Endothelial cell (in vitro differentiated cells): ENCODE measurements at regions not wholly inside any gene's neighbourhood (a gene's known extent, or its start where the extent isn't known, plus 50 kb on each side); places are given as distances from the start of the nearest gene placed in this dataset.
A peak's percentile ranks its signal among the peaks of the same experiment; 100 is the strongest.

Source experiments
- DNase-seq: peaks from one replicate; pipeline ENCODE4 v3.0.0; 2021; ENCODE audit warnings: low spot score
- H3K27ac Mint-ChIP-seq: one replicate; pipeline ENCODE4 v1.8.0; 2021; ENCODE audit warnings: mixed read lengths, inconsistent platforms; ENCODE audit not compliant: unreplicated experiment
- H3K27me3 Mint-ChIP-seq: one replicate; pipeline ENCODE4 v1.8.0; 2021; ENCODE audit warnings: mild to moderate bottlenecking, moderate library complexity, mixed read lengths, inconsistent platforms; ENCODE audit not compliant: unreplicated experiment
- H3K36me3 Mint-ChIP-seq: one replicate; pipeline ENCODE4 v1.8.0; 2021; ENCODE audit warnings: mild to moderate bottlenecking, low read depth, mixed read lengths, inconsistent platforms; ENCODE audit not compliant: unreplicated experiment
- H3K4me1 Mint-ChIP-seq: one replicate; pipeline ENCODE4 v1.8.0; 2021; ENCODE audit warnings: mild to moderate bottlenecking, mixed read lengths, inconsistent platforms; ENCODE audit not compliant: unreplicated experiment
- H3K4me3 Mint-ChIP-seq: one replicate; pipeline ENCODE4 v1.8.0; 2021; ENCODE audit warnings: mild to moderate bottlenecking, mixed read lengths, inconsistent platforms; ENCODE audit not compliant: unreplicated experiment
- H3K9me3 Mint-ChIP-seq: one replicate; pipeline ENCODE4 v1.8.0; 2021; ENCODE audit warnings: mixed read lengths, inconsistent platforms; ENCODE audit not compliant: unreplicated experiment
- TF ChIP-seq, protein P1 (sequence below): fragments of 200-600 bp; sonication (generic); IDR thresholded peaks from one replicate; pipeline ENCODE4 v1.5.0; 2021; ENCODE audit warnings: antibody characterized with exemption; ENCODE audit not compliant: unreplicated experiment

DNA sequence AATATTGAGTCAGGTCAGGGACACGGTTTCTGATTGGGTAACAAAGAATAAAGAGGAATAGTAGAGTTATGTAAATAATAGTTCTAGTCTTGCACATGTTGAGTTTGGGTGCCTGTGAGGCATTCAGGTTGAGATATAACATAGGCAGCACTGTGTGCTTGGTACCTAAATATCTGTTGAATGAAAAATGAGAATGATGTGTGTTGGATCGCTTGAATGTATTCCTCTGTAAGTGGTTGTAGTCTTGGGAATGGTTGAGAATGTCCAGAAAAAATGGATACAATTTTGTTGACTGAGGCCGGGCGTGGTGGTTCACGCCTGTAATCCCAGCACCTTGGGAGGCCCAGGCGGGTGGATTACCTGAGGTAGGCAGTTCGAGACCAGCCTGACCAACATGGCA, 116.3 kb upstream of the HNRNPU start:
- peaks cover 5% of the 10 kb centered on the region for H3K27me3 Mint-ChIP-seq
- H3K4me1 Mint-ChIP-seq = no peaks in the 10 kb centered on the region
- H3K9me3 Mint-ChIP-seq = no peaks in the 10 kb centered on the region
- H3K36me3 Mint-ChIP-seq = no peaks in the 10 kb centered on the region
- DNase-seq = no peak
- no peak overlapping the region for H3K27ac Mint-ChIP-seq
- TF ChIP-seq, protein P1, sequence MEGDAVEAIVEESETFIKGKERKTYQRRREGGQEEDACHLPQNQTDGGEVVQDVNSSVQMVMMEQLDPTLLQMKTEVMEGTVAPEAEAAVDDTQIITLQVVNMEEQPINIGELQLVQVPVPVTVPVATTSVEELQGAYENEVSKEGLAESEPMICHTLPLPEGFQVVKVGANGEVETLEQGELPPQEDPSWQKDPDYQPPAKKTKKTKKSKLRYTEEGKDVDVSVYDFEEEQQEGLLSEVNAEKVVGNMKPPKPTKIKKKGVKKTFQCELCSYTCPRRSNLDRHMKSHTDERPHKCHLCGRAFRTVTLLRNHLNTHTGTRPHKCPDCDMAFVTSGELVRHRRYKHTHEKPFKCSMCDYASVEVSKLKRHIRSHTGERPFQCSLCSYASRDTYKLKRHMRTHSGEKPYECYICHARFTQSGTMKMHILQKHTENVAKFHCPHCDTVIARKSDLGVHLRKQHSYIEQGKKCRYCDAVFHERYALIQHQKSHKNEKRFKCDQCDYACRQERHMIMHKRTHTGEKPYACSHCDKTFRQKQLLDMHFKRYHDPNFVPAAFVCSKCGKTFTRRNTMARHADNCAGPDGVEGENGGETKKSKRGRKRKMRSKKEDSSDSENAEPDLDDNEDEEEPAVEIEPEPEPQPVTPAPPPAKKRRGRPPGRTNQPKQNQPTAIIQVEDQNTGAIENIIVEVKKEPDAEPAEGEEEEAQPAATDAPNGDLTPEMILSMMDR = no peak
- no peak overlapping the region for H3K4me3 Mint-ChIP-seq

GRCh38 chr1:244974550-244974949, 110.2 kb upstream of the HNRNPU start:
- no peak overlapping the region for H3K27ac Mint-ChIP-seq
- H3K9me3 Mint-ChIP-seq = no peaks in the 10 kb centered on the region
- peaks cover 6% of the 10 kb centered on the region for H3K36me3 Mint-ChIP-seq
- peaks cover 9% of the 10 kb centered on the region for H3K4me1 Mint-ChIP-seq
- H3K27me3 Mint-ChIP-seq = peaks cover 14% of the 10 kb centered on the region
- TF ChIP-seq, protein P1 = no peak
- no peak for DNase-seq
- H3K4me3 Mint-ChIP-seq = no peak overlapping the region

DNA sequence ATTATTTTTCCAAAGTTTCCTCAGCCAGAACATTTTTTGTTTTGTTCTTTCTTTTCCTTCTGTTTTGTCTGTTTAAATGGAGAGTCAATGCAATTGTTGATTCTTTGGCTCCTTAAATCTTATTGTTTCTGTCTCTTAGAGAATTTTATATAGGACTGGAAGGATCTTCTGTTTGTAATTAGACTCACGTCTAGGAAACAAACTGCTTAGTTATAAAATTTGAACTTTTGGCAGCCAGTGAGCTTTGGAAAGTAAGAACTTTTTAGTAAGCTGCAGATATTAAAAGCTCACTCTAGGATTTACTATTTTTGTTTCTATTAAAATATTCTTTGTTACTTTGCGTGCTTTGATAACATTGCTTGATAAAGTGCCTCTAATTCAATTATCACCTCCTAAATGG, 109.8 kb upstream of the HNRNPU start:
- Mint-ChIP-seq H3K4me1 (peaks cover 14% of the 10 kb centered on the region), H3K36me3 (peaks cover 9% of the 10 kb centered on the region), H3K27me3 (peaks cover 18% of the 10 kb centered on the region), H3K27ac (no peak overlapping the region), H3K4me3 (no peak overlapping the region), H3K9me3 (no peaks in the 10 kb centered on the region)
- TF ChIP-seq, protein P1 = no peak
- DNase-seq = no peak

DNA sequence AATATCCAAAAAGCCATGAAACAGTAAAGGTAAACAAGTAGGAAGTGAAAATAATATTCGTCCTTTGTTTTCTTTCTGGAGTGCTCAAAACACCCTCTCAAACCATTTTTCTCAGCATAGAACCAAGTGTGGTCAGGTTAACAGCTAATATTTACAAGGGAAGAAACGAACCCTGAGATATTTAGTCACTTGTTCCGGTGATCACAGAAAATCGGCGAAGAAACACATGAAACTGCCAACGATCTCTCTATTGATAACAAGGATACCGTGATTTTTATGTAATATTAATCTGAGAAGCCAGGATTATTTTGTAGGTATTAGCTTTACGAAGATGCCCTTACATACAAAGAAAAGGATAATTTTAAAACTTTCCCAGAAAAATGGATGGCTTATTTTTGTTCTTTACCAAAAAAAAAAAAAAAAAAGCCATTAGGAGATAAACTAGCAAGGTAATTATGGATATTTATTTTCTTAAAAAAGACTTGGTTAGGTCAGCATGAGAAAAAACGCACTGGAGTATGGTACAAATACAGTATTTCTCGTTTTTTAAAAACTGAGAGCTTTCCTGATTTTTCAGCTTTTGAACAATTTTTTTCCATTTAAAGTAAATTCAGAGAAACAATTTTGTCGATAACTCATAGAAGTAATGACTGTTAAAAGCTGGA, 107.3 kb upstream of the HNRNPU start:
- Mint-ChIP-seq H3K36me3 (peaks cover 10% of the 10 kb centered on the region), H3K27ac (peak overlapping the region; percentile 99), H3K4me3 (peak overlapping the region; percentile 95), H3K27me3 (peaks cover 21% of the 10 kb centered on the region), H3K9me3 (no peaks in the 10 kb centered on the region), H3K4me1 (peaks cover 23% of the 10 kb centered on the region)
- DNase-seq = no peak
- TF ChIP-seq, protein P1 = no peak

GRCh38 chr1:244970744-244971551, 106.6 kb upstream of the HNRNPU start:
- H3K4me3 Mint-ChIP-seq = peak overlapping the region; percentile 95
- H3K36me3 Mint-ChIP-seq = peaks cover 10% of the 10 kb centered on the region
- peaks cover 23% of the 10 kb centered on the region for H3K4me1 Mint-ChIP-seq
- peak overlapping the region; percentile 99 for H3K27ac Mint-ChIP-seq
- DNase-seq = peak; percentile 91
- TF ChIP-seq, protein P1 = peak; percentile 24
- no peaks in the 10 kb centered on the region for H3K9me3 Mint-ChIP-seq
- peaks cover 21% of the 10 kb centered on the region for H3K27me3 Mint-ChIP-seq
